CD4-positive, alpha-beta T cell (primary cell): ENCODE measurements at regions not wholly inside any gene's neighbourhood (a gene's known extent, or its start where the extent isn't known, plus 50 kb on each side); places are given as distances from the start of the nearest gene placed in this dataset.

Experiments
- ATAC-seq: fragments of 200-7000 bp; cut with Tn5 transposase; one replicate; pipeline ENCODE4 v1.10.0; 2022; ENCODE audit warnings: mild to moderate bottlenecking; ENCODE audit not compliant: poor library complexity
- CTCF ChIA-PET: fragments of 350-600 bp; sonication (Branson Sonifier 250); formaldehyde crosslinking; loops from one replicate; lab custom pipeline; 2021; ENCODE audit warnings: antibody characterized with exemption, inconsistent platforms; lab: Charles Lee
- POLR2A ChIA-PET: fragments of 350-600 bp; sonication (Branson Sonifier 250); formaldehyde crosslinking; loops from one replicate; lab custom pipeline; 2021; ENCODE audit warnings: antibody characterized with exemption, inconsistent platforms; lab: Charles Lee
- DNase-seq, 14 experiments: peaks; one replicate each; pipeline ENCODE4 v3.0.0-alpha.2; 2013 to 2020; ENCODE audit warnings: mixed read lengths in 2 of 14
- H3K27ac ChIP-seq, 2 donors: one replicate each; pipeline versions ENCODE4 v1.5.1 to v1.7.0; 2013; ENCODE audit warnings: low read length in 2 of 2, low read depth in 1 of 2, mild to moderate bottlenecking in 1 of 2
- H3K27me3 ChIP-seq, 2 experiments: 1 replicate in 1 of 2; 2 replicates in 1 of 2; pipeline versions ENCODE4 v1.6.1 to v1.7.0; 2013; ENCODE audit warnings: low read length in 2 of 2, control low read depth in 1 of 2, mild to moderate bottlenecking in 1 of 2, moderate library complexity in 1 of 2; ENCODE audit not compliant: insufficient read depth in 2 of 2, control insufficient read depth in 1 of 2
- H3K36me3 ChIP-seq: one replicate; pipeline ENCODE4 v1.6.1; 2013; ENCODE audit warnings: low read length, control low read depth; ENCODE audit not compliant: insufficient read depth
- H3K4me1 ChIP-seq: one replicate; pipeline ENCODE4 v1.6.1; 2013; ENCODE audit warnings: low read length, control low read depth; ENCODE audit not compliant: insufficient read depth
- H3K4me3 ChIP-seq: one replicate; pipeline ENCODE4 v1.5.1; 2013; ENCODE audit warnings: mild to moderate bottlenecking, low read length, moderate library complexity
- H3K9me3 ChIP-seq, 2 experiments: 1 replicate in 1 of 2; 2 replicates in 1 of 2; pipeline versions ENCODE4 v1.6.1 to v1.7.0; 2013; ENCODE audit warnings: low read length in 2 of 2, mild to moderate bottlenecking in 2 of 2, control low read depth in 1 of 2, moderate library complexity in 1 of 2; ENCODE audit not compliant: control insufficient read depth in 1 of 2, insufficient read depth in 1 of 2
- H3K27ac Mint-ChIP-seq: one replicate; pipeline ENCODE4 v1.8.0; 2020; ENCODE audit warnings: mixed read lengths
- H3K27me3 Mint-ChIP-seq: one replicate; pipeline ENCODE4 v1.8.0; 2021; ENCODE audit warnings: mixed read lengths
- H3K36me3 Mint-ChIP-seq: one replicate; pipeline ENCODE4 v1.8.0; 2021; ENCODE audit warnings: low read depth, mixed read lengths
- H3K4me1 Mint-ChIP-seq: one replicate; pipeline ENCODE4 v1.8.0; 2021; ENCODE audit warnings: low read depth, mixed read lengths
- H3K4me3 Mint-ChIP-seq: one replicate; pipeline ENCODE4 v1.8.0; 2020; ENCODE audit warnings: mild to moderate bottlenecking, mixed read lengths
- H3K9me3 Mint-ChIP-seq: one replicate; pipeline ENCODE4 v1.8.0; 2020; ENCODE audit warnings: mixed read lengths
- intact Hi-C, 2 experiments: fragments of 100-400 bp; cut with DNase I in 1 of 2; cut with micrococcal nuclease in 1 of 2; formaldehyde crosslinking; loops; one replicate each; pipeline versions ENCODE4 v1.15.1 to v1.9.0; 2023 to 2025; cut with DNase I, micrococcal nuclease
- TF ChIP-seq, protein P1 (sequence below): fragments of 200-600 bp; IDR thresholded peaks from one replicate; pipeline ENCODE4 v1.8.0; 2022; ENCODE audit warnings: antibody characterized with exemption, mild to moderate bottlenecking

- H3K4me3 Mint-ChIP-seq = no peak overlapping the region
- no peaks in the 10 kb centered on the region for H3K27me3 Mint-ChIP-seq
- Histone ChIP-seq H3K4me3 (no peak overlapping the region), H3K36me3 (no peaks in the 10 kb centered on the region), H3K27me3 (no peaks in the 10 kb centered on the region), H3K27ac (no peak overlapping the region), H3K4me1 (no peaks in the 10 kb centered on the region), H3K9me3 (peaks cover 0 to 19% of the 10 kb centered on the region in 2 experiments)
- H3K9me3 Mint-ChIP-seq = no peaks in the 10 kb centered on the region
- TF ChIP-seq, protein P1, sequence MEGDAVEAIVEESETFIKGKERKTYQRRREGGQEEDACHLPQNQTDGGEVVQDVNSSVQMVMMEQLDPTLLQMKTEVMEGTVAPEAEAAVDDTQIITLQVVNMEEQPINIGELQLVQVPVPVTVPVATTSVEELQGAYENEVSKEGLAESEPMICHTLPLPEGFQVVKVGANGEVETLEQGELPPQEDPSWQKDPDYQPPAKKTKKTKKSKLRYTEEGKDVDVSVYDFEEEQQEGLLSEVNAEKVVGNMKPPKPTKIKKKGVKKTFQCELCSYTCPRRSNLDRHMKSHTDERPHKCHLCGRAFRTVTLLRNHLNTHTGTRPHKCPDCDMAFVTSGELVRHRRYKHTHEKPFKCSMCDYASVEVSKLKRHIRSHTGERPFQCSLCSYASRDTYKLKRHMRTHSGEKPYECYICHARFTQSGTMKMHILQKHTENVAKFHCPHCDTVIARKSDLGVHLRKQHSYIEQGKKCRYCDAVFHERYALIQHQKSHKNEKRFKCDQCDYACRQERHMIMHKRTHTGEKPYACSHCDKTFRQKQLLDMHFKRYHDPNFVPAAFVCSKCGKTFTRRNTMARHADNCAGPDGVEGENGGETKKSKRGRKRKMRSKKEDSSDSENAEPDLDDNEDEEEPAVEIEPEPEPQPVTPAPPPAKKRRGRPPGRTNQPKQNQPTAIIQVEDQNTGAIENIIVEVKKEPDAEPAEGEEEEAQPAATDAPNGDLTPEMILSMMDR = no peak
- no peaks in the 10 kb centered on the region for H3K4me1 Mint-ChIP-seq
- CTCF ChIA-PET = no interaction called here
- POLR2A ChIA-PET = no interaction called here
- DNase-seq = no peak
- intact Hi-C loops = no loop called here
- no peak for ATAC-seq
- H3K27ac Mint-ChIP-seq = no peak overlapping the region
- no peaks in the 10 kb centered on the region for H3K36me3 Mint-ChIP-seq
Observed at GRCh38 chr13:19093369-19093768, 88.3 kb downstream of the TUBA3C start.

- POLR2A ChIA-PET = no interaction called here
Observed at GRCh38 chr13:19090495-19090894, 91.1 kb downstream of the TUBA3C start.

DNA sequence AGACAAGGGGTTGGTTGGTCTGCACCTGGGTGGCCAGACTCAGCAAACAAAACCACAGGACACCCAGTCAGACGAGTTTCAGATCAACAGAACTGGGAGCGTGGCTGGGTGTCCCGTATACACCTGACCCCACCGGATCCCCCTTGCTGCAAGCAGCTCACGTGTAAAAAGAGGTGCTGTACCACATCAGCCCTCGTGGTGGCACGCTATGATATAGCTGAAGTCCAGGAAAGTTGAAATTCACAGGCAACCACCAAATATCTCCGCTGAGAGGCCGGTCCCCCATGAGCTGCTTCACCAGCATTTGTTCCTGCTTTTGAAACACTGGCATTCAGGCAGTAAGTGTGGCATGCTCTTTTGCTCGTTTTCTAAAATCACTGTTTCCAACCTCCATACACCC, 92.3 kb downstream of the TUBA3C start:
- ChIA-PET CTCF (no interaction called here), POLR2A (no interaction called here)
- H3K27ac Mint-ChIP-seq = no peak overlapping the region
- peak in 1 of 14 experiments; percentile 3 for DNase-seq
- H3K27me3 Mint-ChIP-seq = peaks cover 3% of the 10 kb centered on the region
- H3K36me3 Mint-ChIP-seq = no peaks in the 10 kb centered on the region
- intact Hi-C loops = no loop called here
- Histone ChIP-seq H3K36me3 (no peaks in the 10 kb centered on the region), H3K9me3 (peaks cover 0 to 32% of the 10 kb centered on the region in 2 experiments), H3K4me1 (no peaks in the 10 kb centered on the region), H3K27ac (no peak overlapping the region), H3K27me3 (no peaks in the 10 kb centered on the region), H3K4me3 (no peak overlapping the region)
- no peaks in the 10 kb centered on the region for H3K4me1 Mint-ChIP-seq
- no peak overlapping the region for H3K4me3 Mint-ChIP-seq
- no peaks in the 10 kb centered on the region for H3K9me3 Mint-ChIP-seq
- TF ChIP-seq, protein P1 = no peak
- no peak for ATAC-seq

More at GRCh38 chr13:19090495-19090894, 91.1 kb downstream of the TUBA3C start:
- Histone ChIP-seq H3K4me1 (no peaks in the 10 kb centered on the region), H3K27me3 (no peaks in the 10 kb centered on the region), H3K4me3 (no peak overlapping the region), H3K9me3 (peaks cover 0 to 24% of the 10 kb centered on the region in 2 experiments), H3K27ac (no peak overlapping the region), H3K36me3 (no peaks in the 10 kb centered on the region)
- ATAC-seq (no peak), DNase-seq (no peak)
- CTCF ChIA-PET = no interaction called here
- Mint-ChIP-seq H3K27me3 (peaks cover 3% of the 10 kb centered on the region), H3K36me3 (no peaks in the 10 kb centered on the region), H3K4me3 (no peak overlapping the region), H3K27ac (no peak overlapping the region), H3K9me3 (no peaks in the 10 kb centered on the region), H3K4me1 (no peaks in the 10 kb centered on the region)
- TF ChIP-seq, protein P1 = no peak
- intact Hi-C loops = no loop called here
